MCF 10A (cell line): ENCODE measurements at regions not wholly inside any gene's neighbourhood (a gene's known extent, or its start where the extent isn't known, plus 50 kb on each side); places are given as distances from the start of the nearest gene placed in this dataset.

Experiments
- BruUV-seq: library from RNA; stranded (reverse); fragments of 400-500 nt; replicated peaks from 2 replicates; lab custom pipeline; 2021; lab: Mats Ljungman, UMichigan
- CTCF ChIA-PET: fragments of 300-600 bp; sonication (Branson Sonifier 250); formaldehyde crosslinking; extraction: SDS; loops from one replicate; lab custom pipeline; 2021; ENCODE audit warnings: antibody characterized with exemption, inconsistent platforms; lab: Yijun Ruan, JAX
- POLR2A ChIA-PET: fragments of 300-600, 350-650 bp; sonication (Branson Sonifier 250); formaldehyde crosslinking; extraction: SDS; loops from one replicate; lab custom pipeline; 2020; ENCODE audit warnings: antibody characterized with exemption, inconsistent platforms; lab: Yijun Ruan, JAX
- DNase-seq: peaks from one replicate; pipeline ENCODE4 v3.0.0-alpha.2; 2018; ENCODE audit not compliant: unreplicated experiment
- H3K27ac Mint-ChIP-seq: one replicate; pipeline ENCODE4 v1.8.0; 2022; ENCODE audit warnings: mild to moderate bottlenecking, low read depth, mixed read lengths; ENCODE audit not compliant: unreplicated experiment
- H3K27me3 Mint-ChIP-seq: one replicate; pipeline ENCODE4 v1.8.0; 2022; ENCODE audit warnings: mixed read lengths; ENCODE audit not compliant: insufficient read depth, unreplicated experiment
- H3K36me3 Mint-ChIP-seq: one replicate; pipeline ENCODE4 v1.8.0; 2022; ENCODE audit warnings: mild to moderate bottlenecking, moderate library complexity, mixed read lengths; ENCODE audit not compliant: insufficient read depth, unreplicated experiment
- H3K4me1 Mint-ChIP-seq: one replicate; pipeline ENCODE4 v1.8.0; 2022; ENCODE audit warnings: mixed read lengths; ENCODE audit not compliant: insufficient read depth, unreplicated experiment
- H3K4me3 Mint-ChIP-seq: one replicate; pipeline ENCODE4 v1.8.0; 2022; ENCODE audit warnings: mild to moderate bottlenecking, moderate library complexity, mixed read lengths; ENCODE audit not compliant: unreplicated experiment
- H3K9me3 Mint-ChIP-seq: one replicate; pipeline ENCODE4 v1.8.0; 2022; ENCODE audit warnings: mixed read lengths; ENCODE audit not compliant: unreplicated experiment
- CTCF ChIP-seq: fragments of 200-600 bp; IDR thresholded peaks from one replicate; pipeline ENCODE4 v1.8.0; 2022; ENCODE audit warnings: antibody characterized with exemption, mild to moderate bottlenecking; ENCODE audit not compliant: unreplicated experiment
- intact Hi-C: fragments of 100-400 bp; cut with micrococcal nuclease; formaldehyde crosslinking; loops from 2 replicates; pipeline ENCODE4 v1.14.1; 2022

GRCh38 chr9:12502520-12502919, 190.7 kb upstream of the TYRP1 start:
- no peaks in the 10 kb centered on the region for H3K36me3 Mint-ChIP-seq
- CTCF ChIA-PET = no interaction called here
- no peak for TF ChIP-seq CTCF
- intact Hi-C loops = no loop called here
- peaks cover 40% of the 10 kb centered on the region for H3K27me3 Mint-ChIP-seq
- POLR2A ChIA-PET = interaction anchor here (0.6 kb wide), 1 partner anchor 26 kb away, joined by 4 read pairs; no protein-coding TSS in a partner anchor
- H3K4me3 Mint-ChIP-seq = no peak overlapping the region
- no peak for DNase-seq
- BruUV-seq = no TSS peak
- no peak overlapping the region for H3K27ac Mint-ChIP-seq
- H3K9me3 Mint-ChIP-seq = no peaks in the 10 kb centered on the region
- no peaks in the 10 kb centered on the region for H3K4me1 Mint-ChIP-seq

GRCh38 chr9:12503606-12504122, 189.5 kb upstream of the TYRP1 start:
- no TSS peak for BruUV-seq
- intact Hi-C loops = no loop called here
- no peak for TF ChIP-seq CTCF
- Mint-ChIP-seq H3K4me1 (no peaks in the 10 kb centered on the region), H3K36me3 (no peaks in the 10 kb centered on the region), H3K27me3 (peaks cover 32% of the 10 kb centered on the region), H3K4me3 (no peak overlapping the region), H3K9me3 (no peaks in the 10 kb centered on the region), H3K27ac (no peak overlapping the region)
- CTCF ChIA-PET = no interaction called here
- DNase-seq = no peak
- POLR2A ChIA-PET = no interaction called here

- TF ChIP-seq CTCF = no peak
- no TSS peak for BruUV-seq
- DNase-seq = no peak
- intact Hi-C loops = no loop called here
- ChIA-PET CTCF (interaction anchor here (0.6 kb wide), 1 partner anchor 123 kb away, joined by 3 read pairs; no protein-coding TSS in a partner anchor), POLR2A (no interaction called here)
- Mint-ChIP-seq H3K36me3 (no peaks in the 10 kb centered on the region), H3K27me3 (peaks cover 29% of the 10 kb centered on the region), H3K27ac (no peak overlapping the region), H3K4me3 (no peak overlapping the region), H3K4me1 (peaks cover 5% of the 10 kb centered on the region), H3K9me3 (no peaks in the 10 kb centered on the region)
Measured at GRCh38 chr9:12510551-12510950, 182.6 kb upstream of the TYRP1 start.

GRCh38 chr9:12511726-12512125, 181.5 kb upstream of the TYRP1 start:
- Mint-ChIP-seq H3K9me3 (no peaks in the 10 kb centered on the region), H3K27ac (no peak overlapping the region), H3K4me1 (peaks cover 5% of the 10 kb centered on the region), H3K27me3 (peaks cover 26% of the 10 kb centered on the region), H3K4me3 (no peak overlapping the region), H3K36me3 (no peaks in the 10 kb centered on the region)
- no peak for TF ChIP-seq CTCF
- no peak for DNase-seq
- intact Hi-C loops = no loop called here
- POLR2A ChIA-PET = no interaction called here
- no TSS peak for BruUV-seq
- CTCF ChIA-PET = no interaction called here
